Panc1 (cell line): ENCODE measurements at regions not wholly inside any gene's neighbourhood (a gene's known extent, or its start where the extent isn't known, plus 50 kb on each side); places are given as distances from the start of the nearest gene placed in this dataset.
"Not testable (repeated sequence)": the region's sequence is repeated elsewhere in the genome, so short reads cannot be mapped to it uniquely, and the experiment has no call there.

Source experiments
- ATAC-seq: fragments of 200-7000 bp; cut with Tn5 transposase; 2 replicates; pipeline ENCODE4 v1.9.1; 2020; ENCODE audit warnings: mild to moderate bottlenecking, moderate library complexity
- BruUV-seq: library from RNA; stranded (reverse); fragments of 400-500 nt; replicated peaks from 2 replicates; lab custom pipeline; 2021; lab: Mats Ljungman, UMichigan
- CTCF ChIA-PET: fragments of 300-600 bp; sonication (Branson Sonifier 250); formaldehyde crosslinking; loops from one replicate; lab custom pipeline; 2022; ENCODE audit warnings: antibody characterized with exemption; lab: Charles Lee
- POLR2A ChIA-PET: fragments of 300-600 bp; sonication (Branson Sonifier 250); formaldehyde crosslinking; loops from one replicate; lab custom pipeline; 2022; ENCODE audit warnings: antibody characterized with exemption; lab: Charles Lee
- DNase-seq: peaks from one replicate; pipeline ENCODE4 v3.0.0-alpha.2; 2010; ENCODE audit warnings: low read depth, low spot score
- H3K27ac ChIP-seq: 2 replicates; pipeline ENCODE4 v1.5.1; 2011; ENCODE audit warnings: mild to moderate bottlenecking, low read length, inconsistent platforms
- H3K27me3 ChIP-seq: fragments of 200-500 bp; sonication (Bioruptor generic); 2 replicates; pipeline ENCODE4 v1.6.0; 2014; ENCODE audit warnings: low read length, inconsistent platforms; ENCODE audit not compliant: control insufficient read depth, insufficient read depth
- H3K36me3 ChIP-seq: fragments of 200-500 bp; sonication (Bioruptor generic); 2 replicates; pipeline ENCODE4 v1.5.1; 2014; ENCODE audit warnings: inconsistent platforms, mild to moderate bottlenecking, low read length, moderate library complexity; ENCODE audit not compliant: control insufficient read depth, insufficient read depth
- H3K4me1 ChIP-seq: 2 replicates; pipeline ENCODE4 v1.5.1; 2011; ENCODE audit warnings: inconsistent platforms, mild to moderate bottlenecking, low read length, moderate library complexity; ENCODE audit not compliant: control insufficient read depth, insufficient read depth
- H3K4me3 ChIP-seq, 2 experiments: 2 replicates each; pipeline ENCODE4 v1.5.1; 2011 to 2012; ENCODE audit warnings: low read depth in 2 of 2, low read length in 2 of 2, mild to moderate bottlenecking in 2 of 2, inconsistent platforms in 1 of 2, moderate library complexity in 1 of 2
- H3K9me3 ChIP-seq: fragments of 200-500 bp; sonication (Bioruptor generic); 2 replicates; pipeline ENCODE4 v1.5.1; 2014; ENCODE audit warnings: low read depth, mild to moderate bottlenecking, inconsistent platforms, low read length, moderate library complexity; ENCODE audit not compliant: control insufficient read depth, insufficient read depth
- CTCF ChIP-seq: fragments of 450-650 bp; IDR thresholded peaks from 2 replicates; pipeline ENCODE4 v1.5.1; 2017; ENCODE audit warnings: mild to moderate bottlenecking
- POLR2AphosphoS5 ChIP-seq: IDR thresholded peaks from 2 replicates; pipeline ENCODE4 v1.6.1; 2012; ENCODE audit warnings: mild to moderate bottlenecking, low read depth, low read length, moderate library complexity
- REST ChIP-seq, 2 experiments: IDR thresholded peaks; 2 replicates each; pipeline ENCODE4 v1.6.1; 2011 to 2012; ENCODE audit warnings: low read depth in 2 of 2, control low read depth in 1 of 2, low read length in 1 of 2, mild to moderate bottlenecking in 1 of 2, moderate library complexity in 1 of 2; ENCODE audit not compliant: insufficient read depth in 1 of 2
- SIN3A ChIP-seq: IDR thresholded peaks from 2 replicates; pipeline ENCODE4 v1.6.1; 2012; ENCODE audit warnings: low read depth, mild to moderate bottlenecking, low read length, moderate library complexity, borderline replicate concordance; ENCODE audit not compliant: insufficient read depth
- TCF7L2 ChIP-seq: IDR thresholded peaks from 2 replicates; pipeline ENCODE4 v1.6.1; 2011; ENCODE audit warnings: mild to moderate bottlenecking, low read depth, low read length, inconsistent platforms
- in situ Hi-C: cut with HindIII; loops from 2 replicates; pipeline ENCODE4 v1.10.0; 2016; ENCODE audit warnings: low sequenced_read_pairs, low pct_unique_long_range_greater_than_20kb
- intact Hi-C: fragments of 100-400 bp; cut with micrococcal nuclease; formaldehyde crosslinking; loops from one replicate; pipeline ENCODE4 v1.10.0; 2022; ENCODE audit not compliant: unreplicated experiment

DNA sequence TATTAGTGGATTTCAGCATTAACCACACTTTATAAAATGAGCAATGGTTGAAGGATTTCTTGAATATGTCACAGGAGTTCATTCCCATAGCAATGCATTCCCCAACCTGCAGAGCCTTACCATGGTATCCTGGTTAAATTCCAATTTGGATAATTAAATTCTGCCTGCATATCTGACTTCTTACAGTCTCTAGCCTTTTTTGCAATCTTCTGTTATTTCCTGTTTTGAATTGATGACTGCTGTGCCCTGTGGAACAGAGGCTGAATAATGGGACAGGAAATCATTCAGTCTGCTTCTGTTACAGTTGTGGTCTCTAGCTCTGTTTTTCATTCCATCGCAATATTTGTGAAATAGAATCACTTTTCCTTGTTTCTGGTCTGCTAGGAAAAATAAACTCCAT is 1823.9 kb downstream of the PLA2G4A start:
- ATAC-seq (no peak), DNase-seq (no peak)
- TF ChIP-seq TCF7L2 (no peak), REST (IDR thresholded peaks at IDR 0.05; ENCODE audit: insufficient read depth in 1 of 2, low read depth in 2 of 2, low read length in 1 of 2) (no peak), CTCF (no peak), SIN3A (no peak), POLR2AphosphoS5 (no peak)
- Histone ChIP-seq H3K4me1 (no peaks in the 10 kb centered on the region), H3K4me3 (no peak overlapping the region), H3K27me3 (no peaks in the 10 kb centered on the region), H3K27ac (no peak overlapping the region), H3K9me3 (no peaks in the 10 kb centered on the region), H3K36me3 (no peaks in the 10 kb centered on the region)
- CTCF ChIA-PET, result no interaction called here
- BruUV-seq, result no TSS peak
- in situ Hi-C loops (no loop called here), intact Hi-C loops (no loop called here)
- POLR2A ChIA-PET, result no interaction called here

GRCh38 chr1:188655966-188656365 is 1821.7 kb downstream of the BRINP3 start:
- in situ Hi-C loops, H3K4me3 ChIP-seq: not testable (repeated sequence)

DNA sequence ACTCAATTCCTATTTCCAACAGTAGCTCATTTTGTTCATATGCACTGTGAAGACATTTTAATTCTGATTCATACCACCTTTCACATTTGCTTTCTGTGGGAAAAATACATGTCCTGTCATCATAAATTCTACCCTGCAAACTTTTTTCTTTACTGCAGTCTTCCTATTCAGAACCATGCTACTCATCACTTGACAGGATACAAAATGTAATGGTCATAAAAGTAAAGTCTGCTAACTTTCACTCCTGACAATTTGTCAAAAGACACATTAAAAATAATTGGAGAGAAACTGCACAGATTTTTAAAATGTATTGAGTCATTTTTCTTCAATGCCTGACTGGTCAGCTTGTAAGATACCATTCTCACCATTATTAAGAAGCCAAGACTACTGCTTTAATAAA is 1817.1 kb downstream of the BRINP3 start:
- intact Hi-C loops, result no loop called here
- H3K36me3 ChIP-seq, result no peaks in the 10 kb centered on the region
- in situ Hi-C loops, result no loop called here
- no peak overlapping the region for H3K4me3 ChIP-seq
- ChIA-PET CTCF (no interaction called here), POLR2A (no interaction called here)
- TF ChIP-seq SIN3A (no peak), CTCF (no peak), REST (IDR thresholded peaks at IDR 0.05; ENCODE audit: insufficient read depth in 1 of 2, low read depth in 2 of 2, low read length in 1 of 2) (no peak), POLR2AphosphoS5 (no peak), TCF7L2 (no peak)
- H3K27ac ChIP-seq, result no peak overlapping the region
- no peaks in the 10 kb centered on the region for H3K4me1 ChIP-seq
- ATAC-seq (no peak), DNase-seq (no peak)
- no TSS peak for BruUV-seq
- no peaks in the 10 kb centered on the region for H3K27me3 ChIP-seq
- H3K9me3 ChIP-seq, result no peaks in the 10 kb centered on the region

More at GRCh38 chr1:188655966-188656365, 1821.7 kb downstream of the BRINP3 start:
- H3K4me1 ChIP-seq, H3K9me3 ChIP-seq, H3K36me3 ChIP-seq, DNase-seq, H3K27ac ChIP-seq, intact Hi-C loops, POLR2A ChIA-PET, ATAC-seq, BruUV-seq, CTCF ChIA-PET, H3K27me3 ChIP-seq: not testable (repeated sequence)
